ENCODE measurements at regions not wholly inside any gene's neighbourhood (a gene's known extent, or its start where the extent isn't known, plus 50 kb on each side); places are given as distances from the start of the nearest gene placed in this dataset.

DNA sequence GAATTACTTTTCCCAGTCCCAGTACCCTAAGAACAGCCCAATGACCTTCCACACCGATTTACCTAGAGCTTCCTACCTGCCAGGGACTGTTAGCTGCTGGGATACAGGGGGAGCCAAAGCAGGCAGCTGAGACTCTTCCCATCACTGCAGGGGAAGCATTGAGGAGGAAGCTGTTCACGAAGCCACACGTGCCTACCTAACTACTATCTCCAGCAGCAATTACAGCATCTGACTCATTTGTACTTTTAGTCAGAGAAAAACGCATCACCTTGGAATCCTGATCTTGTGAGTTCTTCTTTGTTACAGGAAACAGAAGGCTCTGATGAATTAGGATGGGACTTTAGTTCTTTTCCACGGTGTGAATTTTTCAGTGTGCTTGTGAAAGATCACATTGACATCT, 113.7 kb upstream of the DHX40 start:
- Mint-ChIP-seq H3K27ac (no peak overlapping the region), H3K4me1 (ENCODE audit: low read depth) (no peaks in the 10 kb centered on the region), H3K4me3 (no peak overlapping the region), H3K27me3 (ENCODE audit: low read depth) (peaks cover 5% of the 10 kb centered on the region), H3K9me3 (no peaks in the 10 kb centered on the region), H3K36me3 (ENCODE audit: insufficient read depth in 2 of 2) (no peaks in the 10 kb centered on the region)
- no peak for DNase-seq
- ATAC-seq (replicated peaks in 1 of 2): no peak

DNA sequence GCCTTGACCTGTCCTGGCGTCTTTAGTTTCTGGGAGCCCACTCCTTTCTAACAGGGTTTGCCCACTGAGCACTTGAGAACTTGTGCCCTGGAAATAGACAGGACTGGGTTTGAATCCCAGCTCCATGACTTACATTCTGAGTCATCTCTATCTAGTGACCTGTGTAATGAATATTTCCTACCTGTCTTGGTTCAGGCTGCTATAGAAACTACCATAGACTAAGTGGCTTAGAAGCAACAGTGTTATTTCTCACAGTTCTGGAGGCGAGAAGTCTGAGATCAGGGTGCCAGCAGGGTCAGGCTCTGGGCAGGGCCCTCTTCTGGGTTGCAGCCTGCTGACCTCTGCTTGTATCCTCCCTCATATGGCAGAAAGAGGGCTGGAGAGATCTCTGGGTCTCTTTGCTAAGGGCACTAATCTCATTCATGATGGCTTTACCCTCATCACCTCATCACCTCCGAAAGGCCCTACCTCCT, 110.7 kb upstream of the DHX40 start:
- Mint-ChIP-seq H3K27me3 (ENCODE audit: low read depth) (peaks cover 5% of the 10 kb centered on the region), H3K4me1 (ENCODE audit: low read depth) (no peaks in the 10 kb centered on the region), H3K9me3 (no peaks in the 10 kb centered on the region), H3K4me3 (no peak overlapping the region), H3K36me3 (ENCODE audit: insufficient read depth in 2 of 2) (no peaks in the 10 kb centered on the region), H3K27ac (no peak overlapping the region)
- DNase-seq (no peak), ATAC-seq (replicated peaks in 1 of 2) (no peak)

DNA sequence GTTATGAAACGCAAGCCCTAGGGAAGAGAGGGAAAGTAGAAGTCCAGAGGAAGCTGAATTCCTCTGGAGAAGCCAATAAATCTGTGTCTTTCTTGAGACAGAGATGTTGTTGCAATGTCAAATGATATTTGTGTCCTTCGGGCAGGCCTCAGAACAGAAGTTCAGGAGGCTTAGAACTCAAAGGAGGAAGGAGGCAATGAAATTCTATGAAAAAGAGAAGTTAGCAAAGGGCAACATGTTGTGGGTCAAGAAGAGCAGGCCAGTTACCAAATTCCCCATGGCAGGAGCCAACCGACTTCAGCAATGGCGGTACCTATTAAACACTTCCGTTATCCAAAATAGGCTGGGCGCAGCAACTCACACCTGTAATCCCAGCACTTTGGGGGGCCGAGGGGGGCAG, 109.0 kb upstream of the DHX40 start:
- H3K27ac Mint-ChIP-seq: no peak overlapping the region
- peaks cover 5% of the 10 kb centered on the region for H3K27me3 Mint-ChIP-seq (ENCODE audit: low read depth)
- H3K36me3 Mint-ChIP-seq (ENCODE audit: insufficient read depth in 2 of 2): no peaks in the 10 kb centered on the region
- DNase-seq: no peak
- H3K9me3 Mint-ChIP-seq: no peaks in the 10 kb centered on the region
- no peaks in the 10 kb centered on the region for H3K4me1 Mint-ChIP-seq (ENCODE audit: low read depth)
- H3K4me3 Mint-ChIP-seq: no peak overlapping the region
- ATAC-seq (replicated peaks in 1 of 2): no peak

DNA sequence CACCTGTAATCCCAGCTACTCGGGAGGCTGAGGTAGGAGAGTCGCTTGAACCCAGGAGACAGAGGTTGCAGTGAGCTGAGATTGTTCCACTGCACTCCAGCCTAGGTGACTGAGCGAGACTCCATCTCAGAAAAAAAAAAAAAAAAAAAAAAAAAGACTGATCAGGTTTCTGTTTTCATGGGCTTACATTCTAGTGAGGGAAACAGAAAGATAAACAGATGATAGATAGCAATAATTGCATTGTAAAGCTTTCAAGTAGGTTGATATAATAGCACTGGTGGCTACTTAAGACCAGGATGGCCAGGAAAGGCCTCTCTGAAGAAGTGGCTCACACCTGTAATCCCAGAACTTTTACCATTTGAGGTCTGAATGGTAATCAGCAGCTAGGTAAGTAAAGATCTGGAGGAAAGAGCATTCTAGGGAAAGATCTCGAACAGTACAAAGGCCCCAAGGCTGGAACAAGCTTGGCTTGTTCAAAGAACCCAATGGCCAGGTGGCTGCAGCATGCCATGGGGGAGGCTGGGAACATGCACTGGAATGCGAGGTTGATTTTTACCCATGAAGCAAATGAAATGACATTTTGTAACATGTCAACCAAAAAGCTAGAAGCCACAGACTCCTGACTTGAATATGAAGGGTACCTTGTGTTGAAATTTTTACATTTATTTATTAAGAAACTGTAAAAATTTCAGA, 108.3 kb upstream of the DHX40 start:
- DNase-seq (no peak), ATAC-seq (replicated peaks in 1 of 2) (no peak)
- H3K9me3 Mint-ChIP-seq: no peaks in the 10 kb centered on the region
- H3K36me3 Mint-ChIP-seq (ENCODE audit: insufficient read depth in 2 of 2): no peaks in the 10 kb centered on the region
- H3K27me3 Mint-ChIP-seq (ENCODE audit: low read depth): peaks cover 5% of the 10 kb centered on the region
- no peaks in the 10 kb centered on the region for H3K4me1 Mint-ChIP-seq (ENCODE audit: low read depth)
- no peak overlapping the region for H3K4me3 Mint-ChIP-seq
- H3K27ac Mint-ChIP-seq: no peak overlapping the region

DNA sequence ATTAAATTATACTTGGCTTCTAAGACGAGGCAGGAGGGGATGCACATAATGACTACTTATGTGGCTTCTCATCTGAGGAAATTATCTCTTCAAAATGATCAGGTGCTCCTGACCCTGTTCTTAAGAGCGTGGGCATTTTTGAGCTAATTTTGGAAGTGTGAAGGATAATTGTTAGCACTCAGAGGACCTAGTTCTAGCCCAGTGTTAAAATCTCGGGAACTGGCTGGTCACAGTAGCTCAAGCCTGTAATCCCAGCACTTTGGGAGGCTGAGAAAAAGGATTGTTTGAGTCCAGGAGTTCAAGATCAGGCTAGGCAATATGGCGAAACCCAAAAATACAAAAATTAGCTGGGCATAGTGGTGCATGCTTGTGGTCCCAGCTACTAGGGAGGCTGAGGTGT, 103.0 kb upstream of the DHX40 start:
- Mint-ChIP-seq H3K27me3 (ENCODE audit: low read depth) (no peaks in the 10 kb centered on the region), H3K27ac (no peak overlapping the region), H3K4me3 (no peak overlapping the region), H3K4me1 (ENCODE audit: low read depth) (no peaks in the 10 kb centered on the region), H3K9me3 (no peaks in the 10 kb centered on the region), H3K36me3 (ENCODE audit: insufficient read depth in 2 of 2) (no peaks in the 10 kb centered on the region)
- ATAC-seq (replicated peaks in 1 of 2): no peak
- no peak for DNase-seq

DNA sequence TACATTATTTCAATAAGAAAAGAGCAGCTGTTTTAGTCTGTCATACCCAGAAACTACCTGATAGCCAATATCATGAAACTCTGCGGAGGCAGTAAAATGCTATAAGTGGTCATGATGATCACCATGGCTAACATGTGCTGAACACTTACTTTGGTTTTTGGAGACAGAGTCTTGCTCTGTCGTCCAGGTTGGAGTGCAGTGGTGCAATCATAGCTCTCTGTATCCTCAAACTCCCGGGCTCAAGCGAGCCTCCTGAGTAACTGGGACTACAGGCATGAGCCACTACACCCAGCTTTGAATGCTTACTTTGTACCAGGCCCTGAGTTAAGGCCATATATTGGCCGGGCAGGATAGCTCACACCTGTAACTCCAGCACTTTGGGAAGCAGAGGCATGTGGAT, 101.2 kb upstream of the DHX40 start:
- no peak for ATAC-seq (replicated peaks in 1 of 2)
- H3K36me3 Mint-ChIP-seq (ENCODE audit: insufficient read depth in 2 of 2): no peaks in the 10 kb centered on the region
- H3K27ac Mint-ChIP-seq: no peak overlapping the region
- no peaks in the 10 kb centered on the region for H3K27me3 Mint-ChIP-seq (ENCODE audit: low read depth)
- H3K4me3 Mint-ChIP-seq: no peak overlapping the region
- H3K4me1 Mint-ChIP-seq (ENCODE audit: low read depth): peaks cover 16% of the 10 kb centered on the region
- H3K9me3 Mint-ChIP-seq: no peaks in the 10 kb centered on the region
- DNase-seq: no peak

DNA sequence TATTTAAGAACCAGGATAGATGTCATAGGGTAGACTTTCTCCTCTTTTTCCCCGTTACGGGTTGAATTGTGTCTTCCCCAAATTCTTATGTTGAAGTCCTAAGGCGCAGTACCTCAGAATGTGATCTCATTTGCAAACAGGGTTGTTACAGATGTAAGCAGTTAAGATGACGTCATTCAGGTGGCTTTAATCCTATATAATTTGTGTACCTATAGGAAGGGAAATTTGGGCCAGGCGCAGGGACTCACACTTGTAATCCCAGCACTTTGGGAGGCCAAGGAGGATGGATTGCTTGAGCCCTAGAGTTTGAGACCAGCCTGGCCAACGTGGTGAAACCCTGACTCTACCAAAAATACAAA, 99.5 kb upstream of the DHX40 start:
- no peaks in the 10 kb centered on the region for H3K36me3 Mint-ChIP-seq (ENCODE audit: insufficient read depth in 2 of 2)
- no peak overlapping the region for H3K27ac Mint-ChIP-seq
- peaks cover 18% of the 10 kb centered on the region for H3K4me1 Mint-ChIP-seq (ENCODE audit: low read depth)
- DNase-seq: no peak
- no peaks in the 10 kb centered on the region for H3K9me3 Mint-ChIP-seq
- ATAC-seq (replicated peaks in 1 of 2): no peak
- no peak overlapping the region for H3K4me3 Mint-ChIP-seq
- H3K27me3 Mint-ChIP-seq (ENCODE audit: low read depth): no peaks in the 10 kb centered on the region

DNA sequence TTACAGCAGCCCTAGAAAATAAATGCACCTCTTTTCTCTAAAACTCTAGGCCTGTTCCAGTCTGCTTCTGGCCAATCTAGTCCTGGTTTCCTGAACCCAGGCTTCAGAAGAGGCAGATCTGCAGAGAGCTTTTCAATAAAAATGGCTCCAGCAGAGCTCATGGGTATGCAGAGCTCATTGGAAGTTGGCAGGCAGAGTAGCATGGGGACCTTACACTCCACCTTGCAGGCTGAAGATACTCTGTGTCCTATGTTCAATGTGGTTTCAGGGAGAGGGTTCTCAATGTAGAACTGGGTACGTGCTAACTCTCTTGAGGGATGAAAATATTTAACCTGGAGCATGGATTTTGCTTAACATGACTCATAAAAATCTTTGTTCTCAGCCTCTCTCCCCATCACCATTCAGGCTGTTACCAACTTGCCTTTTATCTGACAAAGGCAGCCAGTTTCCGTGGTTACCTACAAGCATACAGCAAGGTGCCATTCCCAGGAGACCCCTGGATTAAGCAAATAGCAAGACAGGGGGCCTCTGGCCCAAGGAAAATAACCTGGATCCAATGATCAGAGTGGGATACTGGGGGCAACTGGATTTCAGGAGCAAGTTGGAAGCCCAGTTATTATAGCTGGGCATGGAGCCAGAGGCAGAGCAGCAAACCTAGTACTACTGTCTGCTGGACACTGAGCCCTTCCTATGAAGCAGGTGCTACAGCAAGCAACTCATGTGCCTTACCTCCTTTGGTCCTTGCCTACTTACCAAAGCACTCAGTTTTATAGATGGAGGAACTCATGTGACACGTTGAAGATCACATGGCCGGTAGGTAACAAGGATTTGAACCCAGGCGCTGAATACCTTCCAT, 98.2 kb upstream of the DHX40 start:
- H3K9me3 Mint-ChIP-seq: no peaks in the 10 kb centered on the region
- H3K27ac Mint-ChIP-seq: no peak overlapping the region
- ATAC-seq (replicated peaks in 1 of 2) (no peak), DNase-seq (no peak)
- H3K27me3 Mint-ChIP-seq (ENCODE audit: low read depth): no peaks in the 10 kb centered on the region
- H3K36me3 Mint-ChIP-seq (ENCODE audit: insufficient read depth in 2 of 2): no peaks in the 10 kb centered on the region
- H3K4me1 Mint-ChIP-seq (ENCODE audit: low read depth): peaks cover 24% of the 10 kb centered on the region
- H3K4me3 Mint-ChIP-seq: no peak overlapping the region

DNA sequence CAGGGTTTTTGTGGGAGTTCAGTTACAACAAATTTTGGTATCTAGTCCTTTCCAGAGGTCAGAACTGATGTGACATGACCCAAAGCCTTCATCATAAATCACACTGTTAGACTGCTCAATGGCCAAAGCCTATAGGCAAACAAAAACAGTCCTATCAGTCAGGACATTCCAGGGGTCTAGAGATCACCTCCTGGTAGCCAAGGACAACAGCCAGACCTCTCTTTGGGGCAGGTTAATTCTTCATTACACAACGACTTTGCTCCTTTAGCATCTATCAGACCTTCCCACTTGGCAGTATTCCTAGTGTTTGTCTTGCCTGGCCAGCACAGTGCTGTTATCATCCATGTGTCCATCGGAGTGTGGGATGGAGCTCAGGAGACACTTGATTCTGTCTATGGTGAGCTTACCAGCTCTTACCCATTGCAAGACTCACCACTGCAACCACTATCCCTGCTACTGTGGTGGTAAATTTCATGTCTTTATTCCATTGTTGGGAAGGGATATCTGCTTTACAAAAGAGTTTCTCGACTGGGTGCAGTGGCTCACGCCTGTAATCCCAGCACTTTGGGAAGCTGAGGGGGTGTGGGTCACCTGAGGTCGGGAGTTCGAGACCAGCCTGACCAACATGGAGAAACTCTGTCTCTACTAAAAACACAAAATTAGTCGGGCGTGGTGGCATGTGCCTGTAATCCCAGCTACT, 95.5 kb upstream of the DHX40 start:
- Mint-ChIP-seq H3K9me3 (no peaks in the 10 kb centered on the region), H3K4me3 (no peak overlapping the region), H3K27ac (no peak overlapping the region), H3K4me1 (ENCODE audit: low read depth) (peaks cover 24% of the 10 kb centered on the region), H3K36me3 (ENCODE audit: insufficient read depth in 2 of 2) (no peaks in the 10 kb centered on the region), H3K27me3 (ENCODE audit: low read depth) (no peaks in the 10 kb centered on the region)
- ATAC-seq (replicated peaks in 1 of 2): no peak
- no peak for DNase-seq

DNA sequence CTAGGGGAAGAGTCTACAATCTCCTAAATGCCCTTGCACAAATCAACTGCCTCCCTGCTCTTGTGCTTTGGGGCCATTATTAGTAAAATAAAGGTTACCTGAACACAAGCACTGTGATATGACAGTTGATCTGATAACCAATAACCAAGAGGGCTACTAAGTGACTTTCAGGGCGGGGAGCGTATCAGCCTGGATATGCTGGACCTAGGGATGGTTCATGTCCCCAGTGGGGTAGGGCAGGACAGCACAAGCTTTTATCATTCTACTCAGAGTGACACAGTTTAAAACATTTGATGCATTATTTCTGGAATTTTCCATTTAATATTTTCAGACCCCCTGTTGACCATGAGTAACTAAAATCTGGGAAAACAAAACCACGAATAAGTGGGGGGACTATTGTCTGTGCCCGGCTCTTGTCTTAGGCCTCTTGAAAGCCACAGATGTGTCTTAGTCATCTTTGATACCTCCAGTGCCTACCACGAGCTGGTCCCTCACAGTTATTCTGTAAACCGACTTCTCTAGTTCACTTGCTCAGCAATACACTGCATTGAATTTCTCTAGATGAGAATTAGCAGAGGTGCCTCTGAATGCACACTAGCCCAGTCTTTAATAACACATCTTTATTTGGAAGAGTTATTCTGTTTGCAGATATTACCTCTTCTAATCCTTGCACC, 94.6 kb upstream of the DHX40 start:
- H3K27me3 Mint-ChIP-seq (ENCODE audit: low read depth): no peaks in the 10 kb centered on the region
- no peak overlapping the region for H3K4me3 Mint-ChIP-seq
- H3K9me3 Mint-ChIP-seq: no peaks in the 10 kb centered on the region
- DNase-seq: no peak
- H3K36me3 Mint-ChIP-seq (ENCODE audit: insufficient read depth in 2 of 2): no peaks in the 10 kb centered on the region
- ATAC-seq (replicated peaks in 1 of 2): no peak
- no peak overlapping the region for H3K27ac Mint-ChIP-seq
- H3K4me1 Mint-ChIP-seq (ENCODE audit: low read depth): peaks cover 24% of the 10 kb centered on the region

DNA sequence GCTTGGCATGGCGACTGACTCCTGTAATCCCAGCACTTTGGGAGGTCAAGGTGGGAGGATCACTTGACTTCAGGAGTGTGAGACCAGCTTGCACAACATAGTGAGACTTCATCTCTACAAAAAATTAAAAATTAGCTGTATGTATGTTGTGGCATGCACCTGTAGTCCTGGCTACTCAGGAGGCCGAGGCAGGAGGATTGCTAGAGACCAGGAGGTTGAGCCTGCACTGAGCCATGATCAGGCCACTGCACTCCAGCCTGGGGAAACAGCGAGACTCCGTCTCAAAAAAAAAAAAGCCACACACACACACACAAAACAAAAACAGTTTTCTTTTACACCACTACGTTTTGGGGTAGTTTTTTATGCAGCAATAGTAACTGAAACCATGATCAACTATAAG, 89.0 kb upstream of the DHX40 start:
- Mint-ChIP-seq H3K9me3 (no peaks in the 10 kb centered on the region), H3K27me3 (ENCODE audit: low read depth) (peaks cover 9% of the 10 kb centered on the region), H3K36me3 (ENCODE audit: insufficient read depth in 2 of 2) (no peaks in the 10 kb centered on the region), H3K27ac (no peak overlapping the region), H3K4me1 (ENCODE audit: low read depth) (peaks cover under 1% of the 10 kb centered on the region), H3K4me3 (no peak overlapping the region)
- DNase-seq (no peak), ATAC-seq (replicated peaks in 1 of 2) (no peak)

DNA sequence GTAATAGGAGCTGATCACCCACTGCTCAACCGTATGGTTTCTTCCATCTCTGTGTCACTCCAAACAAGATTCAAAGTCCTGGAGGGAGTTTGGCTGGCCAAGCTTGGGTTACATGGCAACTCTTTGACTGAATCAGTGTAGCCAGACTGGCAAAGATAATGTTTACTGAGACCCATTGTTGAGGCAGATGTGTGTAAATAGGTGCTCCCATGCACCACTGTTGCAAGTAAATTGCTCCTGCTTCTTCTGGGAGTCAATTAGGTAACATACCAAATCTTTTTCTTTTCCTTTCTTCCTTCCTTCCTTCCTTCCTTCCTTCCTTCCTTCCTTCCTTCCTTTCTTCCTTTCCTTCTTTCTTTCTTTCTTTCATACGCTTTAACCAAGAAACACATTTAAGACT, 86.3 kb upstream of the DHX40 start:
- Mint-ChIP-seq H3K4me1 (ENCODE audit: low read depth) (peaks cover 7% of the 10 kb centered on the region), H3K9me3 (no peaks in the 10 kb centered on the region), H3K4me3 (no peak overlapping the region), H3K27me3 (ENCODE audit: low read depth) (peaks cover 14% of the 10 kb centered on the region), H3K27ac (no peak overlapping the region), H3K36me3 (ENCODE audit: insufficient read depth in 2 of 2) (peaks cover 0 to 3% of the 10 kb centered on the region in 2 donors)
- ATAC-seq (replicated peaks in 1 of 2): no peak
- DNase-seq: no peak

DNA sequence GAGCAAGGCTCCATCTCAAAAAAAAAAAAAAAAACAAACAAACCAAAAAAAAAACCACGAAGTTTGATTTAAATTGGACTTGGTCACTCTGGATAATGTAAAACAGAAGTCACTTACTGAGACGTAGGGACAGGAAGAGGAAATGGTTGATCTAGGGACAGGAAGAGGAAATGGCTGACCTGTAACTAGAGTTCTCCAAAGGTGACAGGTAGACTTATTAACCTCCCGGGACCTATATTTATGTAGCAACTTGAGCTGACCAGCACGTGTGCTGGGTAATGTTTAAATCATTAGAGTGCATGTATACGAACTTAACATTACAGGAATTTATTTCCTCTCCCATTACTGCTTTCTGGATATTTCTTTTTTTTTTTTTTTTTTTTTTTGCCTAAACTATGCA, 81.5 kb upstream of the DHX40 start:
- H3K9me3 Mint-ChIP-seq: no peaks in the 10 kb centered on the region
- no peak for ATAC-seq (replicated peaks in 1 of 2)

More for the DNA sequence above, 81.5 kb upstream of the DHX40 start:
- Mint-ChIP-seq H3K36me3 (ENCODE audit: insufficient read depth in 2 of 2) (peaks cover 0 to 3% of the 10 kb centered on the region in 2 donors), H3K4me3 (no peak overlapping the region), H3K27ac (peak overlapping the region; percentile 63), H3K27me3 (ENCODE audit: low read depth) (peaks cover 14% of the 10 kb centered on the region), H3K4me1 (ENCODE audit: low read depth) (peaks cover 7% of the 10 kb centered on the region)
- DNase-seq: no peak
